Vagina (tissue), 2 donors: ENCODE measurements at regions not wholly inside any gene's neighbourhood (a gene's known extent, or its start where the extent isn't known, plus 50 kb on each side); places are given as distances from the start of the nearest gene placed in this dataset.
"Not testable (repeated sequence)": the region's sequence is repeated elsewhere in the genome, so short reads cannot be mapped to it uniquely, and the experiment has no call there.

Source experiments
- DNase-seq, 2 donors: peaks; one replicate each; pipeline ENCODE4 v3.0.0-alpha.2; 2017; ENCODE audit errors: extremely low spot score in 2 of 2
- H3K27ac ChIP-seq: fragments of 200-600 bp; sonication (generic); one replicate; pipeline ENCODE4 v1.5.1; 2019
- H3K27me3 ChIP-seq: fragments of 200-600 bp; sonication (generic); one replicate; pipeline ENCODE4 v1.5.1; 2019
- H3K36me3 ChIP-seq, 2 donors: fragments of 200-600 bp; sonication (generic); one replicate each; pipeline ENCODE4 v1.5.1; 2017 to 2019
- H3K4me1 ChIP-seq: fragments of 200-600 bp; sonication (generic); one replicate; pipeline ENCODE4 v1.5.1; 2019
- H3K4me3 ChIP-seq, 2 donors: fragments of 200-600 bp; sonication (generic); 1 replicate in 1 of 2; 2 replicates in 1 of 2; pipeline ENCODE4 v1.5.1; 2016 to 2019
- H3K9me3 ChIP-seq: fragments of 200-600 bp; sonication (generic); one replicate; pipeline ENCODE4 v1.5.1; 2019
- CTCF ChIP-seq, 3 experiments: fragments of 450-650 bp in 2 of 3; fragments of 200-600 bp in 1 of 3; sonication (generic) in 1 of 3; IDR thresholded peaks; one replicate each; pipeline ENCODE4 v1.5.1; 2017 to 2019; ENCODE audit warnings: antibody characterized with exemption in 3 of 3, mild to moderate bottlenecking in 2 of 3, moderate library complexity in 2 of 3
- POLR2A ChIP-seq, 2 donors: fragments of 450-650 bp; IDR thresholded peaks; one replicate each; pipeline ENCODE4 v1.6.1; 2017; ENCODE audit warnings: antibody characterized with exemption in 2 of 2, mild to moderate bottlenecking in 2 of 2, moderate library complexity in 2 of 2
- POLR2AphosphoS5 ChIP-seq, 2 donors: sonication (generic); formaldehyde crosslinking; IDR thresholded peaks; one replicate each; pipeline ENCODE4 v1.9.0; 2017; ENCODE audit warnings: antibody characterized with exemption in 2 of 2, mild to moderate bottlenecking in 2 of 2, low read depth in 1 of 2; ENCODE audit not compliant: insufficient read depth in 1 of 2
- intact Hi-C: fragments of 100-400 bp; cut with DNase I; formaldehyde crosslinking; loops from one replicate; pipeline ENCODE4 v1.15.1; 2023

GRCh38 chr19:22526661-22527272 is 104.6 kb upstream of the ZNF98 start:
- Histone ChIP-seq H3K36me3 (no peaks in the 10 kb centered on the region), H3K27me3 (no peaks in the 10 kb centered on the region), H3K4me3 (no peak overlapping the region), H3K27ac (peak overlapping the region; percentile 29), H3K9me3 (no peaks in the 10 kb centered on the region), H3K4me1 (peaks cover 13% of the 10 kb centered on the region)
- no peak for DNase-seq
- TF ChIP-seq POLR2A (IDR thresholded peaks at IDR 0.05) (no peak), CTCF (IDR thresholded peaks at IDR 0.05) (no peak), POLR2AphosphoS5 (IDR thresholded peaks at IDR 0.05; ENCODE audit: insufficient read depth in 1 of 2, low read depth in 1 of 2) (no peak)
- intact Hi-C loops = no loop called here

GRCh38 chr19:22523940-22524339 is 101.8 kb upstream of the ZNF98 start:
- Histone ChIP-seq H3K36me3 (no peaks in the 10 kb centered on the region), H3K4me3 (no peak overlapping the region), H3K27ac (no peak overlapping the region), H3K4me1 (peaks cover 13% of the 10 kb centered on the region), H3K27me3 (no peaks in the 10 kb centered on the region), H3K9me3 (no peaks in the 10 kb centered on the region)
- intact Hi-C loops = no loop called here
- DNase-seq = no peak
- no peak for TF ChIP-seq CTCF (IDR thresholded peaks at IDR 0.05)
- no peak for TF ChIP-seq POLR2AphosphoS5 (IDR thresholded peaks at IDR 0.05; ENCODE audit: insufficient read depth in 1 of 2, low read depth in 1 of 2)
- no peak for TF ChIP-seq POLR2A (IDR thresholded peaks at IDR 0.05)

GRCh38 chr19:22519562-22519961 is 97.4 kb upstream of the ZNF98 start:
- H3K36me3 ChIP-seq, intact Hi-C loops, H3K27me3 ChIP-seq, H3K9me3 ChIP-seq, H3K27ac ChIP-seq, H3K4me3 ChIP-seq, H3K4me1 ChIP-seq: not testable (repeated sequence)
- peak in 1 of 2 donors; percentile 10 for DNase-seq

GRCh38 chr19:22519152-22519551 is 97.0 kb upstream of the ZNF98 start:
- TF ChIP-seq POLR2AphosphoS5 (IDR thresholded peaks at IDR 0.05; ENCODE audit: insufficient read depth in 1 of 2, low read depth in 1 of 2) = no peak
- no peak for TF ChIP-seq CTCF (IDR thresholded peaks at IDR 0.05)
- no peak for TF ChIP-seq POLR2A (IDR thresholded peaks at IDR 0.05)
- no peaks in the 10 kb centered on the region for H3K9me3 ChIP-seq
- H3K27ac ChIP-seq = no peak overlapping the region
- no peak overlapping the region for H3K4me3 ChIP-seq
- peak in 1 of 2 donors; percentile 34 for DNase-seq
- H3K4me1 ChIP-seq = no peaks in the 10 kb centered on the region
- intact Hi-C loops = no loop called here
- no peaks in the 10 kb centered on the region for H3K36me3 ChIP-seq
- no peaks in the 10 kb centered on the region for H3K27me3 ChIP-seq

GRCh38 chr19:22517496-22518411 is 95.6 kb upstream of the ZNF98 start:
- Histone ChIP-seq H3K27me3 (no peaks in the 10 kb centered on the region), H3K9me3 (no peaks in the 10 kb centered on the region), H3K4me3 (no peak overlapping the region), H3K36me3 (no peaks in the 10 kb centered on the region), H3K4me1 (no peaks in the 10 kb centered on the region), H3K27ac (no peak overlapping the region)
- peak in 1 of 2 donors; percentile 79 for DNase-seq
- intact Hi-C loops = no loop called here
- TF ChIP-seq POLR2A (IDR thresholded peaks at IDR 0.05) = no peak
- no peak for TF ChIP-seq POLR2AphosphoS5 (IDR thresholded peaks at IDR 0.05; ENCODE audit: insufficient read depth in 1 of 2, low read depth in 1 of 2)
- no peak for TF ChIP-seq CTCF (IDR thresholded peaks at IDR 0.05)
